Glomerular endothelial cell (primary cell): ENCODE measurements at regions not wholly inside any gene's neighbourhood (a gene's known extent, or its start where the extent isn't known, plus 50 kb on each side); places are given as distances from the start of the nearest gene placed in this dataset.
"Not testable (repeated sequence)": the region's sequence is repeated elsewhere in the genome, so short reads cannot be mapped to it uniquely, and the experiment has no call there.

Experiments used
- DNase-seq: peaks from one replicate; pipeline ENCODE4 v3.0.0-alpha.2; 2011; ENCODE audit warnings: low read depth, low spot score; ENCODE audit errors: extremely low read depth

DNA sequence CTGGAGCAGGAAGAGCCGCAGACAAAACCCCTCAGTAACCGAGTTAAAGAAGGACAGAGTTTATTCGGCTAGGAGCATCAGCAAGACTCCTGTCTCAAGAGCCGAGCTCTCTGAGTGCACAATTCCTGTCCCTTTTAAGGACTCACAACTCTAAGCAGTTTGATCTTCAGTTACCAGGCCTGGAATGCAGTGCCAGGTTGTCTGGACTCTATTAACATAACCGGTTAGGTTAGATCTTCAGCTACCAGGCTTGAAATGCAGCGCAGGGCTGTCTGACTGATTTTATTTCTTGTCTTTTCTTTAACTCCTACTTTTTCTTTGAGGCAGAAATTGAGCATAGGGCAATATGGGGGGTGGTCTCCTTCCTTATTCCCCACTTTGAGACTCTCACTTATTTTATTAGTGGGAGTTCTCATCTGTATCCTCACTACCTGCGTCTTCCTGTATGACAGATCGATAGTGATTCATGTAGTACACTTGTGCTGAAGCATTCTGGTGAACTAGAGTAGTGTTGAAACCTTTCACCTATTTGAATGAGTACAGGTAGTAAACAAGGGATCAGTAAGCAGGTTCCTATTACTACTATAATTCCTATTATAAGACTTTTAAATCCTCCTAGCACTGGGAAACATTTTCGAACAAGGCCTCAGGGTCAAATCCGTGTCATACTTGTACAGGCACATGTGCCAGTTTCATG is 325.0 kb downstream of the CGGBP1 start:
- DNase-seq: no peak

DNA sequence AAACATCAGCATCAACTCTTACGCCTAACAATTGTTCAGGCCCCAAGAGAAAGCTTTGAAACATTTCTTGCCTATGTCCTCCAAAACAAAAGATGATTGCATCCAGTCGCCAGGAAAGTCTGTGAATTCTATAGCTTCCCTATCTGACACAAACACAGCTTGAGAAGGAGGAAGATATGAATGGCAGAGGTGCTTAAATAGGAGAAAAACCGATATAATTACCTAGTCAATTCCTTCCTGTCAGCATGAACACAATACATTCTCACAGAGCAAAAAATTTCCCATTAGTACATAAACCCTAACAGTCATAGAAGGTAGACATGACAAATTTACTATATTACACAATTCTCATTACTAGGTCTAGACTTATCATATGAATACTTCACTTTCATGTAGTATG is 326.5 kb downstream of the CGGBP1 start:
- DNase-seq: no peak

DNA sequence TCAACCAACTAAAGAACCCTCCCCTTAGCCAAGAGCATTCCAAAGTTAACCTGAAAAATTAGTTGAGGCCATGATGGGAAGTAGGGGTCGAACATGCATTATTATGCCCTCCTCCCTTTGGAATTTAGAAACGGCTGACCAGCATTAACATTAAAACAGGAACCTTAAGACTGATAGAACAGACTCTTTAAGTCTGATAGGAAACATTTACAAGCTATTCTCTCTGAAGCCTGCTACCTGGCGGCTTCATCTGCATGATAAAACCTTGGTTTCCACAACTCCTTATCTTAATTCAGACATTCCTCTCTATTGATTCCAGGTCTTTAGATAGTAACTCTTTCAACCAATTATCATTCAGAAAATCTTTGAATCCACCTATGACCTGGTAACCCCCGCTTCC is 331.0 kb downstream of the CGGBP1 start:
- no peak for DNase-seq

DNA sequence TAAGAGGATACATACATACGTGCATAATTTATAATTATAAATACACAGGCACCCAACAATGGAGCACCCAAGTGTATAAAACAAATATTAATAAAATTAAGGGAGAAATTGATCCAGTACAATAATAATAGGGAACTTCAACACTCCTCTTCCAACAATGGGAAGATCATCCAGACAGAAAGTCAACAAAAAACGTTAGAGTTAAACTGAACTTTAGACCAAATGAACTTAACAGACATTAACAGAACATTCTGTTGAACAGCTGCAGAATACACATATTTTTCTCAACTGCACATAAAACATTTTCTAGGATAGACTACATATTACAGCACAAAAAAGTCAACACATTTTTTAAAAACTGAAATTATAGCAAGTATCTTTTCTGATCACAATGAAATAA is 339.7 kb downstream of the CGGBP1 start:
- DNase-seq: no peak

DNA sequence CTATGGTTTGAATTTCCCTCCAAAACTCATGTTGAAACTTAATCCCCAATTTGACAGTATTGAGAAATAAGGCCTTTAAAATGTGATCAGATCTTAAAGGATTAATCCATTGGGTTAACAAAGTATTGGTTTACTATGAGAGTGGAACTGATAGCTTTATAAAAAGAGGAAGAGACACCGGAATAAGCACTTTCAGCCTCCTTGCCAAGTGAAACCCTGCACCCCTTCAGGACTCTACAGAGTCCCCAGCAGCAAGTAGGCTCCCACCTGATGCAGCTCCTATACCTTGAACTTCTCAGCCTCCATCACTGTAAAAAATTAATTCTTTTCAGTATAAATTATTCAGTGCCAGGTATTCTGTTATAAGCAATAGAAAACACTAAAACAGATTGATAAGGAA is 348.3 kb downstream of the CGGBP1 start:
- no peak for DNase-seq

DNA sequence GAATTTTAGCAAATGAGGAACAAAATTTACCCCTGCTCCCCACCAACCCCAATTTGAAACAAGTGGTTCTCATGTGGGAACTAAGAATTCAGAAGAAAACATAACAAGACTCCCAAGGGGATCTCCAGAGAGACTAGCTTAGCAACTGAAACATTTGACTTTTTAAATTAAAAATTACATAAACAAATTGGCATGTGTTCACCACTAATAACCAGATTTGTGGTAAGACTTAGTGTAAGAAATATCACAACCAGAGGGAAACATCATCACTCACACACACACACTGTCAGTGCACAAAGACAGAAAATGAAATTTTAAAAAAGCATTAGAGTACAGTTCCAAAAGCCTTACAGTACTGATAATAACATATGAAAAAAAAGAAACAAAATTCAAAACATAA is 348.8 kb downstream of the CGGBP1 start:
- DNase-seq: no peak

DNA sequence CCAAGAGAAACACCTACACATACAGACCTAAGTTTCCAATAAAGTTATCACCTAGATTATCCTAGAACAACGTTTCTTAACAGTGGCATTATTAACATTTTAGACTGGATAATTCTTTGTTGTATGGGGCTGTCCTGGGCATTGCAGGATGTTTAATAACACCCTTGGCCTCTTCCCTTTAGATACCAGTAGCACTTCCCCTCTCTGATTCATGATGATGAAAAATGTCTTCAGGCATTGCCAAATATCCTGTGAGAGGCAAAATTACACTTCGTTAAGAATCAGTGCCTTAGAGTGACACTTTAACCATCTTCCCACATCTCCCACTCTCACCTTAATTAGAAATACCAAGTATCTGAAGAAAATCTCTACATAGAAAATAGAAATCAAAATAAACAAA is 352.6 kb downstream of the CGGBP1 start:
- no peak for DNase-seq

DNA sequence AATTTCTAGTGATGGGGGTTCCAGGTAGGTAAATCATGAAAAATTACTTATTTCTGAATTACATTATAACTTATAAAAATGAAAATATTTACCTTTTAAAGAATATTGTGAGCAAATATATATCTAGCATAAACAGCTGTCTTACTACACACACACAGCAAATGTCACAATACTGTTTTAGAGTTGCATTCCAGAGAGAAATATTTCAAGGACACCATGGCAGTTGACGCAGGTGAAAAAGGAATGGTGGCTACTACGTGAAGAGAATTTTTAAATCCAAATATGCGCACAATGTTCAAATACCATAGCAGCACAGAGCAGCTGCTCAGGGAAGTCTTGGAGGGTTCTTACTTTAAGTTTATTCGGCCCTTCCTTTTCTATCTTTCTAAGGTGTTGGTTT is 356.2 kb downstream of the CGGBP1 start:
- DNase-seq: no peak

DNA sequence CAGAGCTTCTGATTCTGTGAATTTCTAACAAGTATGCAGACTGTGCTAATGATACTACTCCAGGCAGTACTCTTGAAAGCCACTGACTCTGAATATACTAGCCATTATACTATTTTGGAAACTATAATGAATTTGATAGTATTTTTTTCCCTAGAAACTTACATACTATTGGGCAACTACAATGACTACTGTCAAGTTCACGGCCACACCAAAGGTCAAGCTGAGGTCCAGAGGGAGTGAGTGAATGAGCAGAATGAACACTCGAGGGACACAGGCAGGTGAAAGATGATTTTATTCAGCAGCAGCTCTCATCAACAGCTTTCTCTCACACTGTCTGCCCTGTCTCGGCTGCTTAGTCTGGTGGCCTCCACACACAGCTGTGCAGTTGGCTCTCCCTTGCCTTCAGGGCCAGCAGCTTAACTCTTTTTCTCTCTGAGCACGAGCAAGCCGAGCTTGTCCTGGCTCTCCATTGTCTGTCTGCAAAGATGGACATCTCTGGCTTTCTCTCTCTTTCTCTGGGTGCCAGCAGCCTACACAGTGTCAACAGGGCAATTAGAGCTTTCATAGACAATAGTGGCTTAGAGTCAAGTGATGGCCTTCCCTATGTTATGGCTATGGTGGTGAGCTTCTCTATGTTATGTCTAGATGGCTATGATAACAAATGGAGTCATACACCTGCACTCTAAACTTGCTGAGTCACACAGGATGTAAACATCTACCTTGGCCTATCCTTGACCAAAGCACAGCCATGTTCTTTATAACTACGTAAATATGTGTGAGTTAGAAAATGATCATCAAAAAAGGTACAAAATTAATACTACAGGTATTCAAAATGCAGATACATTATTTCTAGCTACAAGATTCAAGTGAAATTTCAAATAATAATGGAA is 362.4 kb downstream of the CGGBP1 start:
- no peak for DNase-seq

DNA sequence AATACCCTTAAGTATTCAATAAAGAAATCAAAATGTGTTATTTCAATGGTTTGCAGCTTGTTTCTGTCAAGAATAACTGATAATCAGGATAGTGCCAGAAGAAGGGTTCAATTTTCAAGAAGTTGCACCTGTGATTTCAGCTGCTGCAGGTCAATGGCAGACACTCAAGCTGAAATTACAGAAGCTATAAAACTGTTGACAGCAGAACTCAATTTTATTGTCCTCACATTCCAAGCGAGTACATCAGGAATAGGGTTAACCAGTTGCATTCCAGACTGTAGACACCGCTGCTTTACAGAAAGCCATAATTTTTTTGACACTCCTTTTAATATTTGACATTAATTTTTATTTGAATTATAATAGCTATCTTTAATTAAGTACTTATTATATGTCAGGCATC is 364.1 kb downstream of the CGGBP1 start:
- DNase-seq: no peak

DNA sequence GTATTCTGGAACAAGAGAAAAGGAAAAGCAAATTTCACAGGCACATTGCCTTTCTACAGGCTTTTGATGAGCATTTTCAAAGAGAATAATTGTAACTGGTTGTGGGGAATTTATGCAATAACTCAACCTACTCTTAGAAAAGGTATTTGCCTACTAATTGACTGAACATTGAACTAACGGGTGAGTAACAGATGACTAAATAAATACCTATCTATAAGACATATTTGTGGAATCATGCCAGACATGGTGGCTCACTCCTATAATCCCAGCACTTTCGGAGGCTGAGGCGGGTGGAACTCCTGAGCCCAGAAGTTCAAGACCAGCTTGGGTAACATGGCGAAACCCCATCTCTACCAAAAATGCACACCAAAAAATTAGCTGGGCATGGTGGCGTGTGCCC is 367.7 kb downstream of the CGGBP1 start:
- no peak for DNase-seq

DNA sequence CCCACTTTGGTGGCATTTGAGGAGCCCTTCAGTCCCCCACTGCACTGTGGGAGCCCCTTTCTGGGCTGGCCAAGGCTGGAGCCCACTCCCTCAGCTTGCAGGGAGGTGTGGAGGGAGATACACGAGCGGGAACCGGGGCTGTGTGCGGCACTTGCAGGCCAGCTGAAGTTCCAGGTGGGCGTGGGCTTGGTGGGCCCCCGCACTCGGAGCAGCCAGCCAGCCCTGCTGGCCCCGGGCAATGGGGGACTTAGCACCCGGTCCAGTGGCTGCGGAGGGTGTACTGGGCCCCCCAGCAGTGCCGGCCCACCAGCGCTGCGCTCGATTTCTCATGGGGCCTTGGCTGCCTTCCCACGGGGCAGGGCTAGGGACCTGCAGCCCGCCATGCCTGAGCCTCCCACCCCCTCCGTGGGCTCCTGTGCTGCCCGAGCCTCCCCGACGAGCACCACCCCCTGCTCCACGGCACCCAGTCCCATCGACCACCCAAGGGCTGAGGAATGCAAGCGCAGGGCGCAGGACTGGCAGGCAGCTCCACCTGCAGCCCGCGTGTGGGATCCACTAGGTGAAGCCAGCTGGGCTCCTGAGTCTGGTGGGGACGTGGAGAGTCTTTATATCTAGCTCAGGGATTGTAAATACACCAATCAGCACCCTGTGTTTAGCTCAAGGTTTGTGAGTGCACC is 379.7 kb downstream of the CGGBP1 start:
- not testable (repeated sequence) for DNase-seq

DNA sequence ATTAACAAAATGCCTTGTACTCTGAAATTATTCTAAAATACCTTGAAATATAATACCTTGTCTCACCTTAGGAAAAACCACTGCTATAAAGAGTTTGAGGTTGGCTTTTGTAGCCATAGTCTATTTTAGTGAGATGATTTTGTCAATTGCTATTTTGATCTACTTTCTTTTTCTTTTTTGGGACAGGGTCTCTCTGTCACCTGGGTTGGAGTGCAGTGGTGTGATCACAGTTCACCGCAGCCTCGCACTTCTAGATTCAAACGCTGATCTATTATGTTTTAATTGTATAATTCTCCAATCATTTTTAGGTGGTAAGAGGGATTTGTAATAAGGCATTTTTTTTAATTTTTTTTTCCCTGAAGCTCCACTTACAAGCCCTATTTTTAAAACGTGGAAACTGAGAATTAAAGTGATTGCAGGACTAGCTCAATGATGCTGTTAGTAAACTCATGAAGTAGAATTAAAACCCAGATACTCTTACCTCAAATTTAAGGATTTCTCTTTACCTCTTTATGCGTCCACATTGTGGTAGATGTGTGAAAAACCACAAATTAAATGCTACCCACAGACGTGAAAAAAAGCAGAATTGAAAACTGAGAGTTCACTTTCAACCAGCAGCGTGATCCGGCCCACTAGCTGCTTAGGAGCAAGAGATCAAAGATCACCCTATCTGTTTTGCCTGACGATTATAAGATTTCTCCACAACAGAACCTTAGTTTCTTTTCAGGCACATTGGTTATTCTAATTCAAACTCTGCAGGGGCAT is 384.2 kb downstream of the CGGBP1 start:
- no peak for DNase-seq

DNA sequence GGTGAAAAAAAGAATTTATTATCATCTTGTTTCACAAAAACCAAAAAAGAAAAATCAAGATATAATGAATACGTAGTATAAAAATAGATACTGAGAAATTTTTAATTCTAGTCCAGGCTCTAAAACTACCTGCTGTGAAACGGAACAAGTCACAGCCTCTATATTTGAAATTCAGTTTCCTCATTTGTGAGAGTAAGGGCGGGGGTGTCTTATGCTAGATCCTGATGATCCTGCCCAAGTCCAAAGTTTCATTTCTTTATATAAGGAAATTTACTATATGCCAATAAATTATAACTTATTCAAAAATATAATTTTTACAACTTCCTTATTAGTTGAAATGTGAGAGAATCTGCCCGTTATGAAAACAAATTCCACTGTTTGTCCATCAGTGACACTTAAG is 385.7 kb downstream of the CGGBP1 start:
- DNase-seq: no peak

DNA sequence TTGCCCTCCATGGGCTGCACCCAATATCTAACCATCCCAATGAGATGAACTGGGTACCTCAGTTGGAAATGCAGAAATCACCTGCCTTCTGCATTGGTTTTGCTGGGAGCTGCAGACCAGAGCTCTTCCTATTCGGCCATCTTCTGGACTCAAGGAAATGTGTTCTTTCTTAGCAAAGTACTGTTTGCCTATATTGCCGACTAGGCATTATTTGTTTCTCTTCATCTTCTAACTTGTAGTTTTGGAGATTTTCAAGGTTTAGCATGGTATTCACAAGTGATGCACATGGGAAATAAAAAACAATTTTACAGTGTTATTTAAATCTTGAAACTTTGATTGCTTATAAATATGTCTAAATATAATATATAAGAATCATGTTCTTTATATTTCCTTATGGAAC is 377.8 kb upstream of the POU1F1 start:
- no peak for DNase-seq

DNA sequence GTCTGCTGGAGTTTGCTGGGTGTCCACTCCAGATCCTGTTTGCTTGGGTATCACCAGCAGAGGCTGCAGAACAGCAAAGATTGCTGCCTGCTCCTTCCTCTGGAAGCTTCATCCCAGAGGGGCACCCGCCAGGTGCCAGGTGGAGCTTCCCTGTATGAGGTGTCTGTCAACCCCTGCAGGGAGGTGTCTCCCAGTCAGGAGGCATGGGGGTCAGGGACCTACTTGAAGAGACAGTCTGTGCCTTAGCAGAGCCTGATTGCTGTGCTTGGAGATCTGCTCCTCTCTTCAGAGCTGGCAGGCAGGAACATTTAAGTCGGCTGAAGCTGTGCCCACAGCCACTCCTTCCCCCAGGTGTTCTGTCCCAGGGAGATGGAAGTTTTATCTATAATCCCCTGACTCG is 376.8 kb upstream of the POU1F1 start:
- not testable (repeated sequence) for DNase-seq

DNA sequence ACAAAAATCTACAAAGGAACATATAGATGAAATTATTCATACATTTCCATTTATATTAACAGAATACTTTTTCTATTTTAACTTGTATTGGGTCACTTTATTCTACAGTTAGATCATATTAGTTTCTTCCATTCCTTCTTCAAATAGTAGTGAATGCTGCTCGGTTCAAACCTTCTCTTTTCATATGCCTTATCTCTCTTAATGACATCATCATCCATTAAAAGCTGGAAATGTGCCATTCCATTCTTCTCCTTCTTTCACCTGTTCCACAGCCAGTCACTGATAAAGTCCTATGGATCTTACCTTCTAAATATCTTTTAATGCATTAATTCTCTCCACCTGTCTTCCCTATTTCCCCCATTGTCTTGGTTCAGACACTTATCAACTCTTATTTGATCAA is 358.0 kb upstream of the POU1F1 start:
- DNase-seq: no peak

DNA sequence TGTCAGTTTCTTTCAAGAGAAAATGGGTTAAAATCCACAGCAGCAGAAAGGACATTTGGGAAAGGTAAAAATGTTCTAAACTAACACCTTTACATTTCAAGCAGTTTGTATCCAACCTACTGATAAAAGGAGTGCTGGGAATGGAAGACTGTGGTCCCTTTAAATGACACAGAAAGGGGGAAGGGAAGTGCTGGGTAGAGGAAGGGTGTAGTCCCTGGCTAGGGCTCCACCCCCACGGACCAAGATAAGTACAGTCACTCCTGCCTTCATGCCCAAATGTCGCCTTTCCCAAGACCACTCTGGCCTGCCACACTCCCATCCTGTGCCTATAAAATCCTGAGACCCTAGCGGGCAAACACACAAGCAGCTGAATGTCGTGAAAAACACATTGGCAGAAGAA is 350.9 kb upstream of the POU1F1 start:
- no peak for DNase-seq

DNA sequence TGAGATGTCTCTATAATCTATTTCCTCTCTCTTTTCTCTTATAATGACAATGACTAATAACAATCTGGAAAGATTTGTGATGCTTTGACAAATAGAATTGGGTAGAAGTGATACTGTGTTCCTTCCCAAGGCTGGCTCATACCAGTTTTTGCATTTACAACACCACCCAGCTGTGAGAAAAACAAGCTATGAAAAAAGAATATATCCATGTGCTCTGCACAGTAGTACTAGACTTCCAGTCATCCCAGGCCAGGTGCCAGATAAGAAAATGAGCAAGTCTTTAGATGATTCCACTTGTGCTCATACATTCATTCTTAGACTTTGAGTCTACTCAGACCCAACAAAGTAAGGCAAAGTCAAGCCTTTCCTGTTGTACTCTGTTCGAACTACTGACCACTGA is 350.2 kb upstream of the POU1F1 start:
- no peak for DNase-seq

DNA sequence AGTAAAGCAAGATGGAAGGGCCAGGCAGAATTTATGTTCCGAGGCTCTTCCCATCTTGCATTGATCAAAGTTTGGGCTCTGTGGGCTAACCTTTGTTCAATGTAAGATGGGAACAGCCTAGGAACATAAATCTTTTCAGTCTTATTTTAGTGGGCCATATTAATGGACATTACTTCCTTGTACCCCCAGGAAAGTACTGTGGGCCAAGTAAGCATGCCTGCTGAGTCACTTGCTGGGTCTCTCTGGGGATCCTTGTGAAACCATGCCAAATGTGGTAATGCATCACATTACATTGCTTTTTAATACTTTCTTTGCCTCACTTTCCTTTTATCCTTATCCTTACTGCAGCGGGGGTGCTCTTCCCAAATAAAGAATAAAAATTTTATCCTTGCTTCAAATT is 349.5 kb upstream of the POU1F1 start:
- no peak for DNase-seq

DNA sequence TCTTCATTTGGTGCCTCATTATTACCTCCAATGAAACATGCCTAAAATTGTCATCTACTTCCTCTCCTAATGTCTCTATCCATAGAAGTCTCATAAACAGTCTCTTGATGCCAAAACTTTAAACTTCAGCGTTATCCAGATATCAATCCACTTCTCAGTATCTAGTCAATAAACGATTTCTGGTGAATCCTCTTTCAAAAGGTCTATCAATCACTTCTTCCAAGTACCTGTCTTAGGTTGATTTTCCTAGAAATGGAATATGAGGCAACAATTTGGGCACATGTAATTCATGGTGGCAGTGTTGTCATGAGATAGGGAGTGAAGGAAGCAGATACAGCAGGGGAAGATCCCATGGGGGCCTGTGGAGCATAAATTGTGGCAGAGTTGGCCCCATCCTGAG is 348.5 kb upstream of the POU1F1 start:
- DNase-seq: no peak
